Heart left ventricle (tissue), 16 donors: ENCODE measurements at regions not wholly inside any gene's neighbourhood (a gene's known extent, or its start where the extent isn't known, plus 50 kb on each side); places are given as distances from the start of the nearest gene placed in this dataset.

Source experiments
- ATAC-seq, 4 donors: fragments of 200-7000 bp; cut with Tn5 transposase; one replicate each; pipeline ENCODE4 v1.9.1; 2020 to 2022; ENCODE audit warnings: moderate library complexity in 4 of 4, mild to moderate bottlenecking in 3 of 4, moderate number of reproducible peaks in 1 of 4
- DNase-seq, 5 donors: peaks; one replicate each; pipeline ENCODE4 v3.0.0-alpha.2; 2020
- H3K27ac ChIP-seq, 12 donors: fragments of 200-600 bp; sonication (generic) in 4 of 12; one replicate each; pipeline versions ENCODE4 v1.5.0 to v1.8.0; 2016 to 2022; ENCODE audit warnings: mild to moderate bottlenecking in 2 of 12
- H3K27me3 ChIP-seq, 9 donors: fragments of 200-600 bp; sonication (generic) in 2 of 9; one replicate each; pipeline versions ENCODE4 v1.5.1 to v1.8.0; 2016 to 2022; ENCODE audit warnings: mild to moderate bottlenecking in 3 of 9
- H3K36me3 ChIP-seq, 9 donors: fragments of 200-600 bp; sonication (generic) in 2 of 9; one replicate each; pipeline versions ENCODE4 v1.5.0 to v1.8.0; 2018 to 2022; ENCODE audit warnings: mild to moderate bottlenecking in 2 of 9
- H3K4me1 ChIP-seq, 12 donors: fragments of 200-600 bp; sonication (generic) in 4 of 12; one replicate each; pipeline versions ENCODE4 v1.5.0 to v1.8.0; 2016 to 2022; ENCODE audit warnings: mild to moderate bottlenecking in 3 of 12
- H3K4me3 ChIP-seq, 12 donors: fragments of 200-600 bp; sonication (generic) in 4 of 12; one replicate each; pipeline versions ENCODE4 v1.5.0 to v1.8.0; 2017 to 2022; ENCODE audit warnings: mild to moderate bottlenecking in 9 of 12, moderate library complexity in 4 of 12
- H3K9me3 ChIP-seq, 12 donors: fragments of 200-600 bp; sonication (generic) in 4 of 12; one replicate each; pipeline versions ENCODE4 v1.5.0 to v1.8.0; 2016 to 2022; ENCODE audit warnings: mild to moderate bottlenecking in 1 of 12
- POLR2A ChIP-seq, 2 donors: fragments of 450-650 bp; IDR thresholded peaks; one replicate each; pipeline ENCODE4 v1.6.1; 2017; ENCODE audit warnings: antibody characterized with exemption in 2 of 2, mild to moderate bottlenecking in 2 of 2, moderate library complexity in 2 of 2
- WGBS, 4 donors: extraction: QIAGEN DNeasy Blood & Tissue Kit in 2 of 4; methylation state at CpG; one replicate each; pipeline versions ENCODE4 v1.1.5 to v1.1.7; 2013 to 2018; 5-methylcytosine and 5-hydroxymethylcytosine counted together
- intact Hi-C, 10 donors: fragments of 100-400 bp; cut with DNase I; formaldehyde crosslinking; loops; one replicate each; pipeline versions ENCODE4 v1.11.1 to v1.14.2; 2022
- TF ChIP-seq, protein P1 (sequence below), 12 donors: fragments of 200-600 bp; sonication (generic) in 4 of 12; IDR thresholded peaks; one replicate each; pipeline versions ENCODE4 v1.5.0 to v1.8.0; 2018 to 2022; ENCODE audit warnings: antibody characterized with exemption in 12 of 12, mild to moderate bottlenecking in 5 of 12
- donor health status: ischemic (EF 13 %, LVEDD 7.1; RV severe dilation, severe dysfunction).
- donor health status: healthy with polysubstance abuse.
- donor health status: DM: no; HTN: yes; CAD: no.
- donor health status: DM: no; HTN: no; CAD: no.
- donor health status: ischemic (EF 25% LVEDD 6.9; RV normal size, moderate dysfunction).
- donor health status: ischemic (EF 25% LVEDD 5.7; RV mildly dilated, moderate dysfunction).
- donor health status: healthy.
- donor health status: DM: yes; HTN: yes; CAD: no.
- donor health status: ischemic (EF 35%, LVEDD 5.7; RV mildly dilated, moderate dysfunction).
- donor health status: nonischemic (EF 11% LVEDD 7.7; RV severe dilation, severe dysfunction).
- donor health status: DM: yes; HTN: yes; CAD: no.
- donor health status: PGD.
- donor health status: ischemic (EF 29% LVEDD 5.4; RV normal size, mild dysfunction).
- donor health status: nonischemic (EF 23%, LVEDD 6.1; RV moderate dilation, normal function).

DNA sequence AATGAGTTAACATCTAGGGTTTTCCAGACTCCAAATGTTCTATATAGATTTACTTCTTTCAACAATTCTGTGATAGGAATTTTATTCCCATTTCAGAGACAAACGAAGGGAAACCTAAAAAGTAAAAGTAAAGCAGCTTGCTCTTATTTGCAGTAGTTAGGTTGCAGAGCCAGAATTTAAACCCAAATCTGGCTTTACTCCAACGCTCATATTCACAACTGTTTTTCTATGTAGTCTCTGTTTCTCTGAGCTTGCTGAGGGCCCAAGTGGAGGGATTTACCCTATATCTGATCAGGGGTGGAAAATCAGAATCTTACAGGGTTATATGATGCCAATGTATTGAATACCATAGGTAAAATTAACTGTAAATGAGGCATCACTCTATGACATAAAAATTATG is 599.1 kb upstream of the GRIA3 start:
- TF ChIP-seq, protein P1, sequence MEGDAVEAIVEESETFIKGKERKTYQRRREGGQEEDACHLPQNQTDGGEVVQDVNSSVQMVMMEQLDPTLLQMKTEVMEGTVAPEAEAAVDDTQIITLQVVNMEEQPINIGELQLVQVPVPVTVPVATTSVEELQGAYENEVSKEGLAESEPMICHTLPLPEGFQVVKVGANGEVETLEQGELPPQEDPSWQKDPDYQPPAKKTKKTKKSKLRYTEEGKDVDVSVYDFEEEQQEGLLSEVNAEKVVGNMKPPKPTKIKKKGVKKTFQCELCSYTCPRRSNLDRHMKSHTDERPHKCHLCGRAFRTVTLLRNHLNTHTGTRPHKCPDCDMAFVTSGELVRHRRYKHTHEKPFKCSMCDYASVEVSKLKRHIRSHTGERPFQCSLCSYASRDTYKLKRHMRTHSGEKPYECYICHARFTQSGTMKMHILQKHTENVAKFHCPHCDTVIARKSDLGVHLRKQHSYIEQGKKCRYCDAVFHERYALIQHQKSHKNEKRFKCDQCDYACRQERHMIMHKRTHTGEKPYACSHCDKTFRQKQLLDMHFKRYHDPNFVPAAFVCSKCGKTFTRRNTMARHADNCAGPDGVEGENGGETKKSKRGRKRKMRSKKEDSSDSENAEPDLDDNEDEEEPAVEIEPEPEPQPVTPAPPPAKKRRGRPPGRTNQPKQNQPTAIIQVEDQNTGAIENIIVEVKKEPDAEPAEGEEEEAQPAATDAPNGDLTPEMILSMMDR (IDR thresholded peaks at IDR 0.05): no peak
- TF ChIP-seq POLR2A (IDR thresholded peaks at IDR 0.05): no peak
- no peaks in the 10 kb centered on the region for H3K36me3 ChIP-seq
- ATAC-seq: no peak
- H3K4me1 ChIP-seq: no peaks in the 10 kb centered on the region
- H3K9me3 ChIP-seq: no peaks in the 10 kb centered on the region
- intact Hi-C loops: no loop called here
- no peak overlapping the region for H3K27ac ChIP-seq
- no peak overlapping the region for H3K4me3 ChIP-seq
- H3K27me3 ChIP-seq: no peaks in the 10 kb centered on the region
- no peak for DNase-seq
- WGBS, 4 donors: 32 to 57% (median 44%) methylated on average over 2 of the region's 2 CpGs

DNA sequence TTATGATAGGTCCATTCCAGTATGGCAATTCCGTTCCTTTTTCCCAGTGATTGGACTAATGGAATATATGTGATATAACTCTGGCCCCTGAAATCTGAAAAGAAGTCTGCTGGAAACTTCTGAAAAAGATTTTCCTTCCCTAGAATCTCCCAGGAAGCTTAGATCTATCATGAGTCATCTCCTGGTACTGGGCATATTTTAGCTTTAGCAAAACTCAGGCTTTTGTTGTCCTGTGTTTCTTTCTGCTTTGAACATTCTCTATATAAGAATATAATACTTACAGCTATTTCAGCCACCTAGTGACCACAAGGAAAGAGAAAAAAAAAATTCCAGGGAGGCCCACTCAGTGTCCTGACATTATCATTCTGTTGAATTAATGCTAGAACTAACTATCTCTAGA is 597.2 kb upstream of the GRIA3 start:
- no peak overlapping the region for H3K27ac ChIP-seq
- no peaks in the 10 kb centered on the region for H3K27me3 ChIP-seq
- TF ChIP-seq, protein P1 (IDR thresholded peaks at IDR 0.05): no peak
- no peak for TF ChIP-seq POLR2A (IDR thresholded peaks at IDR 0.05)
- ATAC-seq: no peak
- H3K36me3 ChIP-seq: no peaks in the 10 kb centered on the region
- intact Hi-C loops: no loop called here
- no peaks in the 10 kb centered on the region for H3K9me3 ChIP-seq
- H3K4me3 ChIP-seq: no peak overlapping the region
- no peak for DNase-seq
- no peaks in the 10 kb centered on the region for H3K4me1 ChIP-seq
- 68 to 85% (median 77%) methylated on average over 1 of the region's 1 CpG for WGBS, 4 donors

DNA sequence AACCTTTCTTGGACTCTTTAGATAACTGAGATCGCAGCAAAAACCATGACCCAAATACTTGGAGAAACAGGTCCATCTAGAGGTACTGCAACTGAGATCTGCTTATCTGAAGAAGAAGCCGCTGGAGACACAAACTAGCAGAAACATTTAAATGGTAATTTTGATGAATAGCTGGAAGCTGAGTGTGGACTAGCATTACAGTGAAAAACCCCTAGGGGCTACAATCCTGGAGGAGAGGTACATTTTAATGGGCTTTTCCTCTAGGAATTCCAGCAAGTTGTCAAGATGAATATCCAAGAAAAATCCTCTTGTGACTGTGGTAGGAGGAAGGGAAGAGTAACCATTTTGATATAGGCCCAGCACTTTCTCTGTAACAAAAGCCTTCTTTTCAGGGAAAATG is 592.5 kb upstream of the GRIA3 start:
- DNase-seq (no peak), ATAC-seq (no peak)
- H3K27me3 ChIP-seq: no peaks in the 10 kb centered on the region
- no peaks in the 10 kb centered on the region for H3K36me3 ChIP-seq
- 30 to 45% (median 34%) methylated on average over 2 of the region's 2 CpGs for WGBS, 4 donors
- H3K4me3 ChIP-seq: no peak overlapping the region
- TF ChIP-seq, protein P1 (IDR thresholded peaks at IDR 0.05): no peak
- TF ChIP-seq POLR2A (IDR thresholded peaks at IDR 0.05): no peak
- H3K9me3 ChIP-seq: no peaks in the 10 kb centered on the region
- intact Hi-C loops: no loop called here
- no peak overlapping the region for H3K27ac ChIP-seq
- no peaks in the 10 kb centered on the region for H3K4me1 ChIP-seq

DNA sequence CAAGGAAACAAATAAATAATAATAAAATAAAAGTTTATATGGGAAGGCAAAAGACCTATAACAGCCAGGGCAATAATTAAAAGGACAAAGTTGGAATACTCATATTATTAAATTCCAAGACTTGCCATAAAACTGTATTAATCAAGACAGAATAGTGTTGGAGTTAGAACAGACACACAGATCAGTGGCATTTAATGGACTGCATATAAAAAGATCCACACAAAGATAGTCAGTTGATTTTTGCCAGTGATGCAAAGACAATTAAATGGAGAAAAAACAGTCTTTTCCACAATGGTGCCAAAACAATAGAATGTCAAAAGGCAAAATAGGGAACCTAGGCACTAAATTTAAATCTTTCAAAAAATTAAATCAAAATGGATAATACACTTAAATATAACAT is 587.1 kb upstream of the GRIA3 start:
- Histone ChIP-seq H3K27me3 (no peaks in the 10 kb centered on the region), H3K36me3 (no peaks in the 10 kb centered on the region), H3K4me1 (no peaks in the 10 kb centered on the region), H3K4me3 (no peak overlapping the region), H3K9me3 (no peaks in the 10 kb centered on the region), H3K27ac (no peak overlapping the region)
- intact Hi-C loops: no loop called here
- ATAC-seq (no peak), DNase-seq (no peak)
- TF ChIP-seq, protein P1 (IDR thresholded peaks at IDR 0.05): no peak
- TF ChIP-seq POLR2A (IDR thresholded peaks at IDR 0.05): no peak
